Ovary (tissue), 3 donors: ENCODE measurements at regions not wholly inside any gene's neighbourhood (a gene's known extent, or its start where the extent isn't known, plus 50 kb on each side); places are given as distances from the start of the nearest gene placed in this dataset.

ENCODE experiments used
- CTCF ChIP-seq, 3 donors: fragments of 450-650 bp in 2 of 3; fragments of 200-600 bp in 1 of 3; IDR thresholded peaks; one replicate each; pipeline versions ENCODE4 v1.5.1 to v1.8.0; 2016 to 2022; ENCODE audit warnings: antibody characterized with exemption in 3 of 3, mild to moderate bottlenecking in 1 of 3
- POLR2A ChIP-seq: fragments of 450-650 bp; IDR thresholded peaks from one replicate; pipeline ENCODE4 v1.6.1; 2017; ENCODE audit warnings: antibody characterized with exemption, mild to moderate bottlenecking, moderate library complexity
- donor health status: DM: no; HTN: no; CAD: no.

GRCh38 chr14:95392841-95393240, 73.1 kb upstream of the CLMN start:
- TF ChIP-seq CTCF (IDR thresholded peaks at IDR 0.05) (no peak), POLR2A (no peak)
